Activated T-helper 17 cell treated with anti-CD3 and anti-CD28 coated beads, Interleukin-2, amount 50 U/mL, for 72 hours (primary cell): ENCODE measurements at regions not wholly inside any gene's neighbourhood (a gene's known extent, or its start where the extent isn't known, plus 50 kb on each side); places are given as distances from the start of the nearest gene placed in this dataset.

Experiments
- ATAC-seq: fragments of 150-1000 bp; cut with Tn5 transposase; replicated peaks from 2 replicates; pipeline ENCODE4 v1.10.0; 2021; ENCODE audit warnings: mild to moderate bottlenecking, moderate library complexity
- H3K27ac Mint-ChIP-seq: one replicate; pipeline ENCODE4 v1.8.0; 2022; ENCODE audit warnings: mixed read lengths
- H3K27me3 Mint-ChIP-seq: one replicate; pipeline ENCODE4 v1.8.0; 2022; ENCODE audit warnings: mixed read lengths
- H3K36me3 Mint-ChIP-seq: one replicate; pipeline ENCODE4 v1.8.0; 2022; ENCODE audit warnings: low read depth, mild to moderate bottlenecking, mixed read lengths
- H3K4me1 Mint-ChIP-seq: one replicate; pipeline ENCODE4 v1.8.0; 2022; ENCODE audit warnings: mixed read lengths
- H3K4me3 Mint-ChIP-seq: one replicate; pipeline ENCODE4 v1.8.0; 2022; ENCODE audit warnings: mild to moderate bottlenecking, mixed read lengths
- H3K9me3 Mint-ChIP-seq: one replicate; pipeline ENCODE4 v1.8.0; 2022; ENCODE audit warnings: mixed read lengths

DNA sequence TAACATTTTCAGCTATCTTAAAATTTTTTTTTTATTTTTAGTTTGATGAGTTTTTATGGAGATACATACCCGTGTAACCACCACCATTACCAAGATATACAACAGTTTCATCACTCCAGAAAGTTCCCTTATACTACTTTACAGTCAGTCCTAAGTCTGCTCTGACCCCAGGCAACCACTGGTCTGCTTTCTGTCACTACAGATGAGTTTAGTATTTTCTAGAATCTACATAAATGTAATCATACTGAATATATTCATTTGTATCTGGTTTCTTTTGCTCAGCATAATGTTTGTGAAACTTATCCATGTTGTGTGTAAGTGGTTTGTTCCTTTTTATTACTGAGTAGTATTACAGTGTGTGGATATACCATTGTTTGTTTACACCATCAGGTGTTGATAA lies 127.8 kb downstream of the GAS1 start:
- Mint-ChIP-seq H3K27ac (no peak overlapping the region), H3K4me3 (no peak overlapping the region), H3K27me3 (peaks cover 9% of the 10 kb centered on the region), H3K4me1 (no peaks in the 10 kb centered on the region), H3K36me3 (no peaks in the 10 kb centered on the region), H3K9me3 (no peaks in the 10 kb centered on the region)
- ATAC-seq, result no peak

DNA sequence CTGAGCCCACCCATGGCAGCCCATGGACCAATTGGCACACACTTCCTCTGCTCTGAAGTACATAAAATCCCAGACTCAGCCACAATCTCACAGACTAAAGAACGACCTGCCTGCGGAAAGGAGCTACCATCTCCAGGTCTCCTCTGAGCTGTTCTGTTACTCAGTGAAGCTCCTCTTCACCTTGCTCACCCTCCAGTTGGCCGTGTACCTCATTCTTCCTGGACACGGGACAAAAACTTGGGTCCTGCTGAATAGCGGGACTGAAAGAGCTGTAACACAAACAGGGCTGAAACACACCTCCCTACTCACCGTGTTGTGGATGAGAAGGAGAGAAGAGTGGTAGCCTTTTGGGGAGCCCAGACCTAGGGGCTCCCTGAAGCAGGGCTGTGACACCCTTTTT lies 128.7 kb downstream of the GAS1 start:
- peaks cover 9% of the 10 kb centered on the region for H3K27me3 Mint-ChIP-seq
- no peak overlapping the region for H3K4me3 Mint-ChIP-seq
- no peaks in the 10 kb centered on the region for H3K9me3 Mint-ChIP-seq
- no peaks in the 10 kb centered on the region for H3K4me1 Mint-ChIP-seq
- H3K36me3 Mint-ChIP-seq, result no peaks in the 10 kb centered on the region
- no peak for ATAC-seq
- H3K27ac Mint-ChIP-seq, result no peak overlapping the region

DNA sequence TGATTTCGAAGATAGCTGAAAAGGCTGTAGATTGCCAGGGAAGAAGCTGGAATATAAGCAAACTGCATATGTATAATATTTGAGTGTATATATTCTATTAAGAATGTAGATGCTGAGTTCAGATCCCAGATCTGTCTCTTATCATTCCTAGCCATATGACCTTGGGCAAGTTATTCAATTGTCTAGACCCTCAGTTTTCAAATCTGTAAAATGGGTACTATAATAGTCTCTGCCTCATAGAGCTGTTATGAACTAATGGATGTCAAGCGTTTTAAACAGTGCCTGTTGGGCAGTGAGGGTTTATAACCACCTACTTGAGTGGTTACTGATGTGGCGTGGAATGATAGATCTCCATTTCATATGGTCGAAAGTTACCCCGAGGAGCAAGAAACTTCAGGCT lies 130.4 kb downstream of the GAS1 start:
- Mint-ChIP-seq H3K27ac (no peak overlapping the region), H3K4me3 (no peak overlapping the region), H3K4me1 (no peaks in the 10 kb centered on the region), H3K9me3 (no peaks in the 10 kb centered on the region), H3K36me3 (no peaks in the 10 kb centered on the region), H3K27me3 (peaks cover 6% of the 10 kb centered on the region)
- no peak for ATAC-seq

DNA sequence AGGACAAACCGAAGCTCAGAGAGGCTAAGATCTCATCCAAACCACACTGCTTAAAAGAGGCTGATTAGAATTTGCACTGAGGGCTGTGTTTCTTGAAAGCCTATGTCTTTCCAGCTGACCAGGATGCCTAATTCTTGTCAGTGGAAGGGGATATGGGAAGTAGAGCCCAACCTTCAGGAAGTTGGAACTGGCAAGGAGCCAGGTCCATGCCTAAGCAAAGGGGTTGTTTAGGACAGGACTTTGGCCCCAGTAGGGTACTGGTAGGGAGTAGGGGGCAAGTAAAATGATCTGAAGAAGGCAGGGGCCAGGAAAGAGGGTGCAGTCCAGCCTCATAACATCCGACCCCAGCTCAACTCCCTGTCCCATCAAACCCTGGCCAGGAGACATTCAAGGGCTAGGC lies 130.9 kb downstream of the GAS1 start:
- Mint-ChIP-seq H3K27me3 (peaks cover 6% of the 10 kb centered on the region), H3K9me3 (no peaks in the 10 kb centered on the region), H3K4me3 (no peak overlapping the region), H3K36me3 (no peaks in the 10 kb centered on the region), H3K27ac (no peak overlapping the region), H3K4me1 (no peaks in the 10 kb centered on the region)
- no peak for ATAC-seq

DNA sequence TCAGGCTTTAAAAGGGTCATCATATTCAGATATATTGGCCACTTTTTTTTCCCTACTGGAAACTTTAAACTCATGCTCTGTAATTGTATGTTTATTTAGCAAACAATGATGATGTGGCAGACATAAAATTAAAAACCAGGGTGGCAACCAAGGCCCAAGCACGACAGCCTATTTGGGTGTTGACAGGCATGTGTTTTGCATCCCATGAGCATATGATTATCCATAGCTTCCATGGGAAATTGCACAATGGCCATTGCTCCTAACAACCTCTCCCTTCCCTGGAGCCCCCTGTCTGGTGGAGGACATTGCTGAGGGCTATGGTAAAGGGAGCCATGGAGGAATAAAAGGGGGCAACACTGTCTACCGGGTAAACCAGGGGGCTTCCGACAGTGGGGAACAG lies 134.7 kb downstream of the GAS1 start:
- no peak overlapping the region for H3K4me3 Mint-ChIP-seq
- no peaks in the 10 kb centered on the region for H3K9me3 Mint-ChIP-seq
- peaks cover 11% of the 10 kb centered on the region for H3K27me3 Mint-ChIP-seq
- no peak for ATAC-seq
- H3K27ac Mint-ChIP-seq, result no peak overlapping the region
- no peaks in the 10 kb centered on the region for H3K4me1 Mint-ChIP-seq
- H3K36me3 Mint-ChIP-seq, result no peaks in the 10 kb centered on the region

DNA sequence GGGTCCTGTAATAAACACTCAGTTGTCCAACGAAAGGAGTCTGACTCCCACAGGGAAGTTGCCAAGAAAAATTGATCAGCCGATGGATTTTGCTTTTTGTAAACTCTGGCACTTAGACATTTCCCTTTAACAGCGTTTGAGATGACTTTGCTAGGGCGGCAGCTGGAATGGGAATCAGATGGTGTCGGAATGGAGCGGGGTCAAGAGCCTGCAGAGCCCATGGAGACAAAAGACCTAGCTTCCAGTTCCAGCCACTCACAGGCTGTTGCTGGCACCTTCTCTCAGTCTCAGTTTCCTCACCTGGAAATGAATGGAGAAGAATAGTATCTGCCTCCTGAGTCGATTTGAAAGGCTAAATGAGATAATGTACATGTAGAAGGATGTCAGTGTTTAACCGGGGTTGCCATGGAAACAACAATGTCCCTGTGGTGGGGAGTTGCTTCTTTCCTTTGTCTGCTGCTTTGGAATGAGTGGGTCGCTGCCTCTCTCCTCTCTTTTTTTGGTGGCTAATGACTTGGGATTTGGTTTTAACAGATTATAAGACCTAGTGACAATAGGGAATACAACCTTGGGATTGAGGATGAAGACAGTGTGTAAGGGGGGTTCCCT lies 137.4 kb downstream of the GAS1 start:
- Mint-ChIP-seq H3K27ac (no peak overlapping the region), H3K36me3 (no peaks in the 10 kb centered on the region), H3K4me1 (no peaks in the 10 kb centered on the region), H3K4me3 (no peak overlapping the region), H3K9me3 (no peaks in the 10 kb centered on the region), H3K27me3 (peaks cover 10% of the 10 kb centered on the region)
- ATAC-seq, result no peak

DNA sequence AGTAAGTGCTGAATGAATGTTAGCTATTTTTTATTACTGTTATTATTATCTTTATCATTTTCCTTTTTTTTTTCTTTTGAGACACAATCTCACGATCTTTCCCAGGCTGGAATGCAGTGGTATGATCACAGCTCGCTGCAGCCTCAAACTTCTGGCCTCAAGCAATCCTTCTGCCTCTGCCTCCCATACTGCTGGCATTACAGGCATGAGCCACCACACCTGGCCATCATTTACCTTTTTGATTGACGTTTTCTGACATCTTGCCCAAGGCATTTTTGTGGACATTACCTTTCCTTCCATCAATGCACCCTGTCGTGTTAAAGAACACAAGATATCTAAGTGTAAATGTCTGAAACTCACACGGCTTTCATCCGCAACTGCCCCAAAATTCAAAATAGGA lies 138.2 kb downstream of the GAS1 start:
- Mint-ChIP-seq H3K4me3 (no peak overlapping the region), H3K4me1 (no peaks in the 10 kb centered on the region), H3K27ac (no peak overlapping the region), H3K9me3 (no peaks in the 10 kb centered on the region), H3K36me3 (no peaks in the 10 kb centered on the region), H3K27me3 (peaks cover 8% of the 10 kb centered on the region)
- no peak for ATAC-seq

DNA sequence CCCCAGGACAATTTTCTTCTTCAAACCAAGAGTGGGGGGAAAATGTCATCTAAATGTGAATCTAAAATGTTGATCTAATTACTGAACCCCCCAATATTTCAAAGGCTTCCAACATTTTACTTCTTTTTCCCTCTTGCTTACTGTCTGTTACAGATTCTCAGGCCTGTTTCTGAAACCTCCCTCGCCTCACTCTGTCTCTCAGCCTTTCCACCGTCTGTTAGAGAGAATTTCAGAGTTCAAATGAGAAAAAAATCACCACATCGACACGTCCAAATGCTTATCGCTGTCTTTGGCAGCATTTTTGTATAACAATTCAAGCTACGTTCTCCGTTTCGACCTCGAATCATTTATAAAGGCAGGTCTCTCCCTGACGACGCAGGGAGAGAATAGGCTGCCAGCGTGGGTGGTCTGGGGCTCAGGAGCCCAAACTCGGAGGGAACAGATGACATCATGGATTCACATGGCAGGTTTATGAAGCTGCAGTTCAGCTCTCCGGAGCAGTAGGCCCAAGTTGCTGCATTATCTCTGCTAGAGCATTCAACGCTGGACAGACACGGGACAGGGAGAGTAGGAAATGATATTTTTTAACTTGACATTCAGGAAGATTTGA lies 139.8 kb downstream of the GAS1 start:
- H3K4me3 Mint-ChIP-seq, result no peak overlapping the region
- ATAC-seq, result no peak
- peaks cover 7% of the 10 kb centered on the region for H3K9me3 Mint-ChIP-seq
- H3K36me3 Mint-ChIP-seq, result no peaks in the 10 kb centered on the region
- peaks cover 8% of the 10 kb centered on the region for H3K27me3 Mint-ChIP-seq
- no peaks in the 10 kb centered on the region for H3K4me1 Mint-ChIP-seq
- no peak overlapping the region for H3K27ac Mint-ChIP-seq

DNA sequence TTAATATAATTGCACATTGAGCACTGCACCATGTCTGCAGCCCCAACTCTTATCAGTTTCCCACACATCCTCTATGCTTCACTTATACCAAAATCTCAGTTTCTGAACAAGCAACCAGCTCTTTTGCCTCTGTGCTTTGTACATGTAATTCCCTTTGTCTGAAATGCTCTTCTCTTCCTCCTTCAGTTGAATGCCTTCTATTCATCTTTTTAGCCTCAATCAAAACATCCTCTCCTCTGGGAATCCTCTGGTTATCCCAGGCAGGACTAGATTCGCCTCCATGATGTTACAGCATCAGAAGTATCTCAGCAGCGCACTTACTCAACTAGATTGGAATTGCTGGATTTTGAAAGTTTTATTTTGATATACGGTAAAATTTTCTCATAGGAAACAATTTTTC lies 143.3 kb downstream of the GAS1 start:
- H3K9me3 Mint-ChIP-seq, result peaks cover 7% of the 10 kb centered on the region
- ATAC-seq, result no peak

DNA sequence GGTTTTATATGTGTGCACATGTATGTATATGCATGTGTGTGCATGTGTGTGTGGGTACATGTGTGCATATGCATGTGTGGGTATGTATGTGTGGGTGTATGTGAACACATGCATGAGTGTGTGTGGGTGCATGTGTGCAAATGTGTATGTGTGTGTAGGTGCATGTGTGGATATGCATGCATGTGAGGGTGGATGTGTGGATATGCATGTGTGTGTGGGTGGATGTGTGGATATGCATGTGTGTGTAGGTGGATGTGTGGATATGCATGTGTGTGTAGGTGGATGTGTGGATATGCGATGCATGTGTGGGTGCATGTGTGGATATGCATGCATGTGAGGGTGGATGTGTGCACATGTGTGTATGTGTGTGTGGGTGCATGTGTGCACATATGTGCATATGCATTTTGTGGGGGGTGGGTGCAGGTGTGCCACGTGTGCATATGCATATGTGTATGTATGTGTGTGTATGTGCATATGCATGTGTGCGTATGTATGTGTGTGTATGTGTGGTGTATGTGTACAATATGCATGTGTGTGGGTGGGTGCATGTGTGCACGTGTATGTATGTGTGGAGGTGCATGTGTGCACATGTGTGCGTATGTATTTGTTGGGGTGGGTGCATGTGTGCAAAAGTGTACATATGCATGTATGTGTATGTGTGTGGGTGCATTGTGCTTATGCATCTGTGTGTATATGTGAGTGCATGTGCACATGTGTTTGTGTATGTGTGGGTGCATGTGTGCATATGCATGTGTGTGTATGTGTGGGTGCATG lies 144.2 kb downstream of the GAS1 start:
- Mint-ChIP-seq H3K36me3 (no peaks in the 10 kb centered on the region), H3K4me1 (no peaks in the 10 kb centered on the region), H3K9me3 (peaks cover 7% of the 10 kb centered on the region), H3K27ac (no peak overlapping the region), H3K27me3 (peaks cover 4% of the 10 kb centered on the region), H3K4me3 (no peak overlapping the region)
- no peak for ATAC-seq

More for the DNA sequence above, 143.3 kb downstream of the GAS1 start:
- no peak overlapping the region for H3K27ac Mint-ChIP-seq
- no peak overlapping the region for H3K4me3 Mint-ChIP-seq
- H3K27me3 Mint-ChIP-seq, result peaks cover 2% of the 10 kb centered on the region
- no peaks in the 10 kb centered on the region for H3K4me1 Mint-ChIP-seq
- H3K36me3 Mint-ChIP-seq, result no peaks in the 10 kb centered on the region

DNA sequence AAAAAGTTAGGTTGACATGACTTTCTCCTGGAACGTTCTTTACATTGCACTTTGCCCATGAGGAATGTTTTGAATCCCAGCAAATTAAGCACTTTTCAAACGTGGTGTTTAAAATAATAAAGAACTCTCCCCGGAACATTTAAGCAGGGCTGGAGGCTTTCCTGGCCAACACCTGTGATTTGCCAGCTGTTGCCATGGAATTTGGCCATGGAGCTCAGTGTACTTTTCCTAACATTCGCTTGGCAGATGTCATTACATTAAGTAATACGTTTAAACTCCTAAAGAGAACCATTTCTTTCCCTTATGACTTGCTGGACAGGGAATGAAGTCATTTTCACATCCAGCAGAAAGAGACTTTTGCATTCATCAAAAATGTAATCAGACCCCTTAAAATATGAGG lies 146.1 kb downstream of the GAS1 start:
- peaks cover 4% of the 10 kb centered on the region for H3K27me3 Mint-ChIP-seq

DNA sequence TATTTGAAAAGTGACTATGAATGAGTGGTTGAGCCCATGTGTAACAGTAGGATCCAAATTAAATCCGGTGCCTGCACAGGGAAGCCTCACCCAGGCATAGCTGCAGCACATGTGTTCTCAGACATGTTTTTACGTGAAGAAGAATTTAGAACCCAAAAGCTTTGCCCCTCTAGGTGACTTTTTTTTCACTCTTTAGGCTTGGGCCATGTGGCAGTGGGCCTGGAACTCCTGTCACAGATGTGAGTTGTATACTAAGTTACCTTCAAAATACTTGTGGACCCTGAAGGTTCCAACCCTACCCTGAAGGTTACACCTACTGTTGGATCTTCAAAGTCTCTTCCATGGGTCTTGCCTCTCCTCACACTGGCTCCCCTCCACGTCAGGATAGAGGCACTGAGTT lies 146.6 kb downstream of the GAS1 start:
- no peaks in the 10 kb centered on the region for H3K36me3 Mint-ChIP-seq
- H3K27ac Mint-ChIP-seq, result no peak overlapping the region
- H3K4me3 Mint-ChIP-seq, result no peak overlapping the region
- peaks cover 7% of the 10 kb centered on the region for H3K9me3 Mint-ChIP-seq
- peaks cover 4% of the 10 kb centered on the region for H3K27me3 Mint-ChIP-seq
- H3K4me1 Mint-ChIP-seq, result no peaks in the 10 kb centered on the region
- no peak for ATAC-seq

More for the DNA sequence above, 146.1 kb downstream of the GAS1 start:
- no peak overlapping the region for H3K27ac Mint-ChIP-seq
- ATAC-seq, result no peak
- H3K9me3 Mint-ChIP-seq, result peaks cover 7% of the 10 kb centered on the region
- H3K4me1 Mint-ChIP-seq, result no peaks in the 10 kb centered on the region
- H3K36me3 Mint-ChIP-seq, result no peaks in the 10 kb centered on the region
- H3K4me3 Mint-ChIP-seq, result no peak overlapping the region

DNA sequence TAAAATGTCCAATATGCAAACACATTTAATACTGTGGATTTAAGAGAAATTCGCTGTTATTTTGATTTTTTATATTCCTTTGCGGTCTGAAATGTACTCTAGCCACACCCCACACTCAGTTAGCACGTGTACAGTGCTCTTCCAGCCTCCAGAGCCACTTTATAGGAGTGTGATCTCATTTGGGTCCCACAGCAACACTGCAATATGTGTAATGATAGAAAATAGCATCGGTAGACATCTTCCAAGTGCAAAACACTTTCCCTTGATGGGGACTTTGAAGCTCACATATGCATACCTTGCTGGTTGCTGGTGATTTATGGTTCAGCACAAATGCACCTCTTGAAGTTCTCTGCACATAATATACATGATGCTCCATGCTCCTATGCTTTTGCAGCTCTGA lies 148.3 kb downstream of the GAS1 start:
- H3K4me1 Mint-ChIP-seq, result no peaks in the 10 kb centered on the region
- H3K36me3 Mint-ChIP-seq, result no peaks in the 10 kb centered on the region
- ATAC-seq, result no peak
- peaks cover 9% of the 10 kb centered on the region for H3K27me3 Mint-ChIP-seq
- H3K9me3 Mint-ChIP-seq, result peaks cover 7% of the 10 kb centered on the region
- no peak overlapping the region for H3K27ac Mint-ChIP-seq
- H3K4me3 Mint-ChIP-seq, result no peak overlapping the region

DNA sequence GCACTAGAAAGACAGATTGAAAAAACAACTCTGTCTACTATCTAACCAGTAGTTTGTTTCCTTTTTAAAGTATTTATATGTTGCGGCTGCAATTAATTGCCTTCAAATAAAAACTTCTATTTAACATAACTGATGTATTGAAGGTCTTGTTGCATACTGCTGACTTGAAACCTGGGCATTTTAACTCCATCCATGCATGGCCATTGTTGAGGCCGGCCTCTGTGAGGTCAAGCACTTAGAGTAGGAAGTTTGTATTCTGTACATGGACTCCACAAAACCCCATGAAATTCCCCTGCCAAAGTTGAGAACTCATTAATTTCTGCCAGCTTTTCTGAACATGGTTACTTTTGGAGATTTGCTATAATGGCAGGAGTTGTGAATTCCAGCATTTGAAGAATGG lies 150.6 kb downstream of the GAS1 start:
- ATAC-seq, result no peak
- H3K4me3 Mint-ChIP-seq, result no peak overlapping the region
- H3K27ac Mint-ChIP-seq, result no peak overlapping the region
- H3K4me1 Mint-ChIP-seq, result no peaks in the 10 kb centered on the region
- H3K9me3 Mint-ChIP-seq, result no peaks in the 10 kb centered on the region
- H3K36me3 Mint-ChIP-seq, result no peaks in the 10 kb centered on the region
- peaks cover 9% of the 10 kb centered on the region for H3K27me3 Mint-ChIP-seq

DNA sequence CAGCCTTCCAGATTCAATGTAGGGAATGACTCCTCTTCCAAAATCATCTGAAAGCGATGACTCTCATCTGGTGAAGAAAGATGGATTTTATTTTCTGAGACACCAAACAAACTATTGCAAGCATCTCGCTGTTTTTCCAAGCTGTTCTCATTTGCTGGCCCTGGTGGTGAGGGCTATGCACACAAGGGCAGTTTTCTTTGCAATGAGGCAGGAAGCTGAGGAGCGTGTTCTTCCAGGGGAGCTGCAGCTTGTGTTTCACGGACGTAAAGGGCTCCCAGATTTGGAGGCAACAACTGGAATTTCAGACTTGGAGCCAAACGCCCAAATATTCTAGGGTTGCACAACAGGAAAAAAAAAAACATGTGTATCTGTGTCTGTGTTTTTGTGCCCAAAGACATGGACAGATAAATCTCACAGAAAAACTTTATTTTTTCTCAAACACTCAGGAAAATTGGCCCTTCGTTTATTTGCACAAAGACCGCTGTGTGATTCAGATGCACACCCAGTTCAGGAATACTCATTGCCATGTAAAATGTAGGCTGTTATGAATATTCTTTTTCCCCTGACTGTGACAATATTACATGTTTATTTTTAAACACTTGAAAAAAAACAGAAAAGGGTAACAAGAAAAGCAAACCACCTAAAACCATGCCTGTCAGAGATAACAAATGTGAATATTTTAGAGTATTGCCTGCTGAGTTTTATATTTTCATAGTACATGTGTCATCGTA lies 151.3 kb downstream of the GAS1 start:
- H3K27ac Mint-ChIP-seq, result no peak overlapping the region
- no peak overlapping the region for H3K4me3 Mint-ChIP-seq
- H3K4me1 Mint-ChIP-seq, result no peaks in the 10 kb centered on the region
- ATAC-seq, result no peak
- H3K9me3 Mint-ChIP-seq, result no peaks in the 10 kb centered on the region
- peaks cover 9% of the 10 kb centered on the region for H3K27me3 Mint-ChIP-seq
- no peaks in the 10 kb centered on the region for H3K36me3 Mint-ChIP-seq
